C1 segment of cervical spinal cord (tissue), 14 donors: ENCODE measurements at regions not wholly inside any gene's neighbourhood (a gene's known extent, or its start where the extent isn't known, plus 50 kb on each side); places are given as distances from the start of the nearest gene placed in this dataset.

ENCODE experiments used
- DNase-seq, 14 donors: peaks; one replicate each; lab custom pipeline; 2025; lab: John Stamatoyannopoulos, UW

DNA sequence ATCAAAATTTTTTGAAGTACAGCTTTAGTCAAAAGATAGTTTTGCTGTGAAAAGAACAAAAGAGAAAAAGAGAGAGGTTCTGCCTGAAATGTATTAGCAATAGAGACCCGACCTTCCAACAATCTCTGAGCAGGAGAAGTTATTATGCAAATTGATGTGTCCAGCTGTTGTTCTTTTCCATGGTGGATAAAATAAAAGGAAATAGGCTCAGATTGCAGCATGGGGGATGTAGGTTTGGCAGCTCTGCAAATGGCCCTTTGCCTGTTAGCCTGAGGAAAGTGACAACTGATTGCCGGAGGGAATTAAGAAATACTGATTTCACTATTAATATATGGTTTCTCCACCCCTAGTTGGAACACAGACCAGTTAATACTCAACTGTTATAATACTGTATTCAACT lies 1283.2 kb upstream of the NXPH2 start:
- DNase-seq, result no peak

DNA sequence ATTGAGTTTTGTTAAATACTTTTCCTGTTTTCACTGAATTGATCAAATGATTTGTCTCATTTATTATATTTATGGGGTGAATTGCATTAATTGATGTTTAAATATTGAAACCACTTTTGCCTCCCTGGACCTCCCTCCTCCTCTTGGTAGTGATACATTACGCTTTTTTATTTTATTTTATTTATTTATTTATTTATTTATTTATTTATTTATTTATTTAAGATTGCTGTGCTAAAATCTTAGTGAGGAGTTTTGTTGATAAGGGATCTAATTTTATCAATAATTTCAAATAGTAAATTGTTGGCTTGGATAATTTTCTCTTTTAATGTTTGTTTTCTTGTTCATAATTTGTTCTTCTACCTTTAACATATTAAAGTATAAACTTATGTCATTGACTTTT lies 1281.0 kb upstream of the NXPH2 start:
- DNase-seq, result no peak

DNA sequence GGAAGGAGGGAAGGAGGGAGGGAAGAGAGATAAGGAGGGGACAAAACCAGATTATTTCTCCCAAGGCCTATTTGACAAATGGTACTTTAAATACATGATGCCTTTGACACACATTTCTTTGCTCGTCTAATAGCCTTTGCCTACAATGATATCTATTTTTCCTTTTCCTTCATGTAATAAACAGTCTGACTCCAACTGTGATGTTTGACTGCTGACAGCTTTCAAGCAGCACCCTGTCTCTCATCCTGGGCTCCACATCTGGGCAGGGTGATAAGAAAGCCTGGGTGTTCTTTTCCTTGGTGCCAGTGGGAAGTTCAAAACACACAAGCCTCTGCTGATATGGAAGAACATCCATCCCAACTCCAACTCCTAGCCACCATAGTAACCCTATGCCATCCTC lies 1277.7 kb upstream of the NXPH2 start:
- no peak for DNase-seq

DNA sequence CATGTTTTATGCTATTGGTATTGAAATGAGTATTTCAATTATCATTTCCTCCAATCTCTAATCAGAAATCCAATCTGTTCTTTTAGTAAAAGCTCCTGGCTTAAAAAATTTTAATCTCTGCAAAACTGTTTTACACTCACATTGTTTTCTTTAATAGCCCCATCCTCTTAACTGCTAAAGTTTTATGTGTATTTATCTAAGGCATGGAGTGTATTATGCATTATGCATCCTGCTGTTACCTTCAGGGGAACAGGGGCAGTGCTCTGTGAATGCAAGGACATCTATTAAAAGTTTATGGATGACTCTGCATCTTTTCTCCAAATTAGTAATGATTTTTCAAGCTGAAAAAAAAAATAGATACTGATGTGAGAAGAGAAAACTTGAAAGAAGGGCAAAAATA lies 1261.6 kb upstream of the NXPH2 start:
- DNase-seq, result no peak

DNA sequence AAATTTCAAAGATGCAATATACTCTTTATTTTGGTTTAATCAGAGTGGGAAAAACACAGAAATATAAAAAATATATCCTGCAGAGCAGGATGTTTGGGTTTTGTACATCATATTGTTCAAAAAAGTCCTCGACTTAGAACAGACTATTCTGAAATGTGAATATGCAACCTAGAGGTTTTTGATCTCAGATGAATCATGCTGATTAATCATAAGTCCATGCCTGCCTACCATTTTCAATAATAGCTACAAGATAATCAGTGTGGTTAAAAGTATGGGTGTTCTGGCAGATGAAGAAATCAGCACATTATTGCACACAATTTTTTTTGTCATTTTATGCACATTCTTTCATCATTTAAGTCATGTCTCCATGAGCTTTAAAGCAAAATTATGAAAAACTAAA lies 1261.0 kb upstream of the NXPH2 start:
- no peak for DNase-seq

DNA sequence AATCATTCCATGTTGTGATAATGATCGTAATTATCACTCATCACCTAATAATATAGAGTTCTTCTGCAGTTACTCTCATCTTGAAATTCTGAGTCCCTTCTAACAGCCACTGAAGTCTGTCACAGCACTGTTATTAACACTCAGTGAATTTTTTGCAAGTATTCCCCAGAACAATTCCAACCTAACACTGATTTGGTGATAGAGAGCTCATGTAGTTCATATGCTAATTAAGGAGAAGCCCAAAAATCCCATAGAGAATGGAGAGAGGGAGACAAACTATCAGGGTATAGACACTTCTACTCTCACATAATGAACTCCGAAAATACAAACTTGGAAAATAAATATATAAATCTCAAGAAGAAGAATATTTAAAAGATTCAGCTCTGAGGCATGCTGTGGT lies 1253.4 kb upstream of the NXPH2 start:
- no peak for DNase-seq

DNA sequence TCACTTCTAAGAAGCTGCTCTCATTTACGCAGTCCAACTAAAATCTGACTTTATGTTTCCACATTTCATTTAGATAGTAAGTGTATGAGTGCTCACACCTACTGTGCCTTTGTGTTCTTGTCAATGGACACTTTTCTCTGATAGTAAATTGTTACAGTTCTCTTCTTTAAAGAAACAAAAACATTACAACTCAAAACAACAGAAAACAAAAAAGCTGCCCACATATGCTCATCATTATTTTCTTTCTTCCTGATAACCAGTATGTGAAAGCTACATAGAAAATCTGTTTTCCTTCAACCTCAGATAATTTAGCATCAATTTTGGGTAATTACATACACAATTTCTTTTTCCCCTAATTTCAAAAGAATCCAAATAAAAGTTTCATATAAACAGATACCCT lies 1247.8 kb upstream of the NXPH2 start:
- no peak for DNase-seq

DNA sequence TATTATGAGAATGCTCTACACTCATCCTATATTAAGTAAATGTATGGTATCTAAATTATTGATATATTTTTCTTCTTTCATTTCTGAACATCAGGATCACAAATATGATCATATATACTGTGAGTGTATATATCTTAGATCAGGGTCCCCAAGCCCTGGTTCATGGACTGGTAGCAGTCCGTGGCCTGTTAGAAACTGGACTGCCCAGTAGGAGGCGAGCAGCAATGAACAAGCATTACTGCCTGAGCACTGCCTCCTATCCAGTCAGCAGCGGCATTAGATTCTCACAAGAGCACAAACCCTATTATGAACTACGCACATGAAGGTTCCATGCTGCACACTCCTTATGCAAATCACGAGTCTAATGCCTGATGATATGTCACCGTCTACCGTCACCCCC lies 1247.1 kb upstream of the NXPH2 start:
- no peak for DNase-seq

DNA sequence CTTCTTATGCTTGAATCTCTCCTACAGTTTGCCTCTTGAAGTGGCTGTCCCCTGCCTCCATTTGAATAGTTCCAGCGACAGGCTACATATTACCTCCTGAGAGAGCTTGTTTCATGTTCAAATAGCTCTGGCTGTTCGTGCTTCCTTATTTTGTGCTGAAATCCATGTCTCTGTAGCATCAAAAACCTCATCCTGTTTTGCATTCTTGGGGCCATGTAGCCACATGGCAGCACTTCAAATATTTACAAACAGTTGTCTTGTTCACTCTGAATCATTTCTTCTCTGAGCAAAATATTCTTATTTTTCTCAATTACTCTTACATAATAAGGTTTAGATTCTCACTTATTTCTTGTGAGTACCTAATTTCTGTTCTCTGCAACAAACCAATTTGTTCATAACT lies 1243.1 kb upstream of the NXPH2 start:
- DNase-seq, result no peak

DNA sequence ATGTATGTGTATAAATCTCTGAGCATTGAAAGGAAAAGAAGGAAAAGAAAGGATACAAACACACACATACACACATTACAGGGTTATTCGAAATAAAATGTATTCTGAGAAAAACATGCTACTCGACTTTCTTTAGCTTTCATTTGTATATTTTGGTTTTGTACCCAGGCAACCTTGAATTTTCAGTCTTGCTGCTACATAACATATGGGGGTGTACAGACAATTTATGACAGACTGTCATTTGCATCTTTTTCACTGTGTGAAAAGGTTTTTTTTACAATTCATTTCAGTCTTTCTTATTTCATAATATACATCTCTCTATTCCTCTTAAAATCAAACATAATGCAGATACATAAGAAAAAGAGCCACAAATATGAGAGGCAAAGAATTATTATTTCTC lies 1238.4 kb upstream of the NXPH2 start:
- no peak for DNase-seq

DNA sequence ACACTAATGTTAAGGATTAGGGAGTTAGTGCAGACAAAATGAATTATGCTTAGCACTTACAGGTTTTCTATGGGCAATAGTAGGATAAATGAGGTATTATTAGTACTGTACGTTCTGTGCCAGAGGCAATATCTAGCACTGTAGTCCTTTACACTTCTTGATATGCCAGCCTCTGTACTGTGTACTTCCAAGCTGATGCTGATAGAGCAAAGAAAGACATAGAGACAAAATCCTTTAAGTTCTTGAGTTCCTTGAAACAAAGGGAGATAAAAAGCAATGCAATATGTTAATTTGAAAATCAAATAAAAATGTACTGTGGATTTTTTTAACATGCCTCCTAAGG lies 1234.0 kb upstream of the NXPH2 start:
- DNase-seq, result no peak

DNA sequence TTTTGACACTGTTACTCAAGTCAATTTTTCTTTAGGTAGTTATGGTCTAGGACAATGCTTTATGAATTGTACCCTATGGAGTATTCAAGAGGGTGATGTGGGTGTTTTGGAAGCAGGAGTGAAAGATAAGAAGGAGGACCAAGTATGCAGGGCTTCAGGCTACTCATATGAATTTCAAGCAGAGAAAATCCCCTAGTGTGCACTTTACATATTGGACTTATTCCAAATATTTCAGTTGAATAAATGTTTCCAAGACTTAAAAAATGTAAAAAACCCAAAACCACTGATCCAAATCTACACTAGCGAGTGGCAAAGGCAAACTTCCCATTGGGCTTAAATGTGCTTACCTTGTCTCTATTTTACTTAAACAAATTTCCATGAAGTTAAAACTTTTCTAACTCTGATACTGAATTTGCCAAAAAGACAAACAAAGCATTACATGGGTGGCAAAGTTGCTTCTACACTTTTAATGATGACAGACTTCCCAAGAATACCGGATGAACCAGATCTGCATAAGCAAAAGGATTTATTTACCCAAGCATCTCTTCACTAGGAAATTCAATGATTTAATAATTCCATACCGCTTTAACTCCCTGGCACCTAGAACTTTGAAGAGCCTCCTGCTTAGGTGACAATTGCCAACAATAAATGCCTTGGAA lies 1233.5 kb upstream of the NXPH2 start:
- no peak for DNase-seq

DNA sequence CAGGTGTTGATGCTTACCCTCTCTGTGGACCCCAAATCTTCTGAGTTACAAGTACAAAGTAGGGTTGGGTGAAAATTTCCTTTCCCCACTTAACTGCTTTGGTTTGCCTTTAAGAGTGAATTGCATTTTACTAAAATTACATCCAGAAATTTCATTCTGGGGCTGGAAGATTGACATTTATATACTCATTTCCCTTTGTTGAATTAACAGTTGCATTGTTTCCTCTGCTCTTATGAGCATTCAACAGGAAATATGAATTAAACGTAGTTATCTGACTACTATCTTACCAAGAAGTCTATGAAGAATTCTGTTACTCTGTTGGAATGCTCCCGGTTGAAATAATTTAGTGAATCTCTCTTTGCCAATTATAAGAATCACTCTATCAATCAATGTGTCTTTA lies 1231.1 kb upstream of the NXPH2 start:
- DNase-seq, result no peak

DNA sequence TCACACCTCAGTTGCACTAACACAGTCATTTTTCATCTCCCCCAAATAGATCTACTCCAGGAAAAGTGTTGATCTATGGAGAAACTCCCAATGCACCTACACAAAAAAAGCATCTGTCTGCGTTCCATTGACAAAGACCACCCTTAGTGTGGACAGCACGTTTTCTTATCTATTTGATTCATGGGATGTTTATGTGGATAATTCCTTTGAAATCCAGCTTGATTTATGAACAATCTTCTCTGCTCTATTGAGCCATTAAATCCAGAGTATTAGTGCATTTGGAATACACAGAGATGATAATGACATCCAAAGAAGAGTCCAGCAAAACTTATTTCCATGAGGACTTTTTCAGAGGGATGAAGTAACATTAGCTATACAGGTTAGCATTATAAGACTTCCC lies 1221.9 kb upstream of the NXPH2 start:
- no peak for DNase-seq

DNA sequence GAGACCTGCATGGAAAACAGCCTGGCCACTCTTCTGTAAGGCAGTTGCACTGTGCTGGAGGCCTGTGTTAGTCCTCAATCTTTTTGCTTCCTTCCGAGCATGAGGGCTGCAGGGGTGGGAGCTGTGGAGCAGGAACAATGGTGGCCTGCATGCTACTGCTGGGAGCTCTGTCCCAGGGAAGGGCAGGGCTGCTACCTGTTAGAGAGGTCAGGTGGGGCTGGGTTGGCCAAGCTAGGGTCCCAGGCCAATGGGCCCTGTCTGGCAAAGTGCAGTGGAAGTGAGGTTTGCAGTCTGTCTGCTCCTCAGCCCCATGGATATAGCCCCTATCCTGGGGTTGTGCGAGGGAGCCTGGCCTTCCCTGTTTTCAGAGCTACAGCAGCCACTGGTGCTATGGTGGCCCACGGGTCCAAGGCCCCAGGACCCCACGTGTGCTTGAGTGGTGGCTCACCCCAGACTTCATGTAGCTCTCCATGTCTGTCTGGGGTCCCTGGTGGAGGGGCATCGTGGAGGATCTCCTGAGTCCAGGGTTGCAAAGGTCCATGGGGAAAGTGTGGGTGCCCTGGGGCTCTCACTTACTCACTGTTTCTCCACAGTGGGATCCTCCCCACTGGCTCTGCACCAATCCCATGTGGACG lies 1212.6 kb upstream of the NXPH2 start:
- DNase-seq, result no peak

DNA sequence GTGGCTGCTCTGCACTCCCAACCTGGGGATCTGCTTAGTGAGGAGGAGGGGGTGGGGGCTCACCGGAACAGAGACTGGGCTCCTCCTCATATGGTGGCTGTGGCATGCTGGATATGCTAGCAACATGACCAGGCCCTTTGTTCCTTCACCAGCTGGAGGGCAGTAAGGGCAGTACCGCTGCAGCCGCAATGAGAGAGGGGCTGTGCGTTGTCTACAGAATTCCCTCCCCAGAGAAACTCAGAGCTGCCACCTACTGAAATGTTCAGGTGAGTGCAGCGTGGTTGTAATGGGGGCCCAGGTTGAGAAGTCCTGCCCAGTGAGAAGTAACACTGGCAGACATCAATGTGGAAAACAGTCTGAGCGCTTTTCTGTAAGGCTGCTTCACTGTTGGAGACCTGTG lies 1211.9 kb upstream of the NXPH2 start:
- no peak for DNase-seq

DNA sequence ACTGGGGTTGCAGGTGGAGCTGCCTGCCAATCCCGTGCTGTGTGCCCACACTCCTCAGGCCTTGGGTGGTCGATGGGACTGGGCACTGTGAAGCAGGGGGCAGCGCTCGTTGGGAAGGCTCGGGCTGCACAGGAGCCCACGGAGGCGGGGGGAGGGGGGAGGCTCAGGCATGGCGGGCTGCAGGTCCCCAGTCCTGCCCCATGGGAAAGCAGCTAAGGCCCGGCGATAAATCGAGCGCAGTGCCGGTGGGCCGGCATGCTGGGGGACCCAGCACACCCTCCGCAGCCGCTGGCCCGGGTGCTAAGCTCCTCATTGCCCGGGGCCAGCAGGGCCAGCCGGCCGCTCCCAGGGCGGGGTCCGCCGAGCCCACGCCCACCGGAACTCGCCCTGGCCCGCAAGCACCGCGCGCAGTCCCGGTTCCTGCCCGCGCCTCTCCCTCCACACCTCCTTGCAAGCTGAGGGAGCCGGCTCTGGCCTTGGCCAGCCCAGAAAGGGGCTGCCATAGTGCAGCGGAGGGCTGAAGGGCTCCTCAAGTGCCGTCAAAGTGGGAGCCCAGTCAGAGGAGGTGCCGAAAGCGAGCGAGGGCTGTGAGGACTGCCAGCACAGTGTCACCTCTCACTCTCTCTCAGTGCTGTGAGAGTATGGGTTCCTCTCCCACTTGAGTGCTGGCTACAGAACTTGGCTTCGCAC lies 1210.6 kb upstream of the NXPH2 start:
- no peak for DNase-seq

DNA sequence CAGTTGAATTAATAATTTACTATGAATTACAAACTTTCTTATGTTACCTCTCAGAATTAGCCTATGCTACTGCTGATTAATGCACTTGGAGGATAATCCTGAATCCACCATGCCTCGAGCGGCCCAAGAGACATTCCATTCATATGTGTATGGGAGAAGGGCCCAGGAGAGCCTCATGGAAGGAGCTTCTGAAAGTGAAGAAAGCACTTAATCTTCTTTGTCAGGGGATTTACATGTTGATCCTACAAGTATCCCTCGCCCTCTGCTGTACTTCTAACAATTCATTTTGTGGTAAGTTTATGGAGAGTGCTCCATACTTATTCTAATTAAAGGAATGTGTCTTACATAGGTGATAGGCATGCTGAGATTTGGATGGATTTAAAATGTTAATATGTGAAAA lies 1189.1 kb upstream of the NXPH2 start:
- no peak for DNase-seq

DNA sequence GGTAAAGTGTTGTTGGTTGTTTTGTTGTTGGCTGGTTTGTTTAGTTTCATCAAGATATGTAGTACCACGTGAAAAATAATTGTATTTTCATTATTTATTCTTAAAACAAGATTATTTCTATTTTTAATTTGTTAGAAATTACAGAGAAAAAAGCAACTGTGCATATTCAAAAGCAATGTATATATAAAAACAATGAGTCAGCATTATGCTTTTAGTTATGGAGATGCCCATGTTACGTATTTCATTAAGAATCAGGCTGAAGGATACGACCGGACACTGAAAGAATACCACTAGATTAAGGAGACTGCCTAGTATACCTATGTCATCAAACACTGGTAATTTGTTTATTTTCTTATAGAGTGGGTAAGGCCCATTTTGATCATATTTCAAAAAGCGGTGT lies 1188.4 kb upstream of the NXPH2 start:
- DNase-seq, result no peak

DNA sequence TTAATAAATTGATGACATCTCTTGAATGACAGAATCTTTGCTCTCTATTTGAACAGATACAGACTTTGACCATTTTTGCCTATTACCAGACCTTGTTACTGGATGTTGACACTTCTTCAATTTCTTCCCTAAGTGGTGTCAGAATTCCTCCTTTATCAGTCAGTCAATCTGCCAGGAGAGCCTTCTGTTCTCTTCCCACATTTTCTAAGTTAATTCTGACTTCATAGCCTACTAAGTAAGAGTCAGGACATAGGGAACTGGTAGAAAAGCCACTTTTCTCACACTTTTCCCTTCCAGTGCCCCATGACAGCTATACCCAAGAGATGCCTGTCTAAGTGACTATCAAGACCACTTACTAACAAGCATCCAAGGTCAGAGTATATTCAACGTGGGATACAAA lies 1187.5 kb upstream of the NXPH2 start:
- DNase-seq, result no peak

DNA sequence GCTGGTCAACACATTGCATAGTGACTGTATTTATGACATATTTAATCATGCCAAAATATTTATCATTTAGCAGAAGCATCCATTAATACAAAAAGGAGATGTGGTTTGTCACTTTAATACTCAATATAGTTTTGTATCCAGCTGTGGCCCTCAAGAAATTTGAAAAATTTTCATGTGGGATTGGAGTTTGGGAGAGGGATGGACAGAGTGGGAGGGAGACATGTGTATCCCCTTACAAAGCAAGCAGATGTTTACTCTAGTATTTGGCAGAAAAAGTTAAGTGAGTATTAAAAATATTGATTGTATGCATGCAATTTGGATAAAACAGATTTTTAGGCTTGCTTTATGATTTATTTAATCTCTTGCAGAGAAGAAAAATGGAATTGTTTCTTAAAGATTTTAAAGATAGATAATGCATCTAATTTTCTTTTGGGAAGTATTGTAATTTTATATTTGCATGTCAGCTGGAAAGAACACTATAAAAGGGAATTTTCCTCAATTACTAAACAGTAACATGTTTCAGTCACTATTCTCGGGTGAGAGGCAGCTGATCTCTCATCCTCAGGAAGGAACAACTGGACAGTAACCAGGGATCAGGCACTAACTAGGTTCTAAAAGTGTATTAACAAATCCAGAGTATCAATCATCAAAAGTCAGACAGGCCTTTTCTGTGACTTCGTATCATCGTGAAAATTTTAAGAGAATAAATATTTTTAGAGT lies 1184.7 kb upstream of the NXPH2 start:
- no peak for DNase-seq

DNA sequence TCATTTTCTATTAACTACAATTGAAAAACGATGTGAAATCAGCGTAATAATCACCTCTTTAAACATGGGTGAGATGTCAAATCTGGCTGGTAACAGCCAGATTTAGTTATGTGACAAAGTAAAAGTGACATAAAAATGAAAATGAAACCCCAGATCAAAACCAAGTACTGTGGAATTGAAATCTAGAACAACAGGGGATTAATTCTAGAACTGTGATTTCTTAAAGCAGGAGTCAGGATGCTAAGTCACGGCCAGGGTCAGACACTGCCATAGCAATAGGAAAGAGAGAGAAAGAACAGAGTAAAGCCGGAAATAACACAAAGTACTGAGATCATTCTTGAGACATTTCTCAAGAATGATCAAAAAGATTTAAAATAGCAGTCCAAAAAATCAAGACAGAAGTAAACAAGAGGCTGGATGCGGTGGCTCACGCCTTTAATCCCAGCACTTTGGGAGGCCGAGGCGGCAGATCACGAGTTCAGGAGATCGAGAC lies 1183.7 kb upstream of the NXPH2 start:
- DNase-seq, result no peak
